HG03469 (cell line): ENCODE measurements at regions not wholly inside any gene's neighbourhood (a gene's known extent, or its start where the extent isn't known, plus 50 kb on each side); places are given as distances from the start of the nearest gene placed in this dataset.
"Not testable (repeated sequence)": the region's sequence is repeated elsewhere in the genome, so short reads cannot be mapped to it uniquely, and the experiment has no call there.

Source experiments
- ATAC-seq: cut with Tn5 transposase; IDR thresholded peaks from one replicate; pipeline ENCODE4 v1.9.1; 2021; ENCODE audit warnings: mild to moderate bottlenecking, moderate library complexity, moderate number of reproducible peaks; ENCODE audit not compliant: unreplicated experiment

DNA sequence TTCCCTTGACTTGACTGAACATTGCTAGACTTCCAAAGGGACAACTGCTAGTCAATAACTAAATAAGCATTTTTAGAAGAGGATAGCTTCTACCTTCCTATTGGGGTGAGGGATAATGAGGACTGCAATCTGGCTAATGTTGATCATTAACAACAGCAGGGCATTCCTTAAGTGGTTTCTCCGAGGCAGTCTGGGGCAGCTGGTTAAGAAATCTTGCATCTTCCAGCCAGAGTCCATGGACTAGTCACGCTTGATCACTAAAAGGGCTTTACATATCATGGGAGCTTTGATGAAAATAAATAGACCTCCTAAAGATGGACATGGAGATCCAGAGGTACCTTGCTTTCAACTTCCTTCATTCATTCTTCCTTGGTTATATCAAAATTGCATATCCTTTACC lies 329.4 kb upstream of the ESRRG start:
- ATAC-seq, result no peak

DNA sequence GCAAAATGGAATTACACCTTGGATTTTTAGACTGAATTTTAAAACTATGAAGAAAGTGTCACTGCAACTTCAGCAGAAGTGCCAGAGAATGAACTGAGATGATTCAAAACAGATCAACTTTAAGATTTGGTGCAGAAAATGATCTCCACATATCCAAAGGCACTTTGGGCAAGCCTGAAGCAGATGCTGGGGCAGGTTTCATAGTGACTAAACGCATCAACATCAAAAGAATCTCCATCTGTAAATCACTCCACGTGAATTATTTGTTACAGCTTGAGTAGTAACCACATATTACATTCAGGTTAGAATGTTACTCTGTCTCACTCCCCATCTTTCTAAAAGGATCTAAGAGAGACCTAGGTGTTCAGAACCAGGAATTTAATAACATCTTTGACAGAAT lies 329.0 kb upstream of the ESRRG start:
- ATAC-seq, result no peak

DNA sequence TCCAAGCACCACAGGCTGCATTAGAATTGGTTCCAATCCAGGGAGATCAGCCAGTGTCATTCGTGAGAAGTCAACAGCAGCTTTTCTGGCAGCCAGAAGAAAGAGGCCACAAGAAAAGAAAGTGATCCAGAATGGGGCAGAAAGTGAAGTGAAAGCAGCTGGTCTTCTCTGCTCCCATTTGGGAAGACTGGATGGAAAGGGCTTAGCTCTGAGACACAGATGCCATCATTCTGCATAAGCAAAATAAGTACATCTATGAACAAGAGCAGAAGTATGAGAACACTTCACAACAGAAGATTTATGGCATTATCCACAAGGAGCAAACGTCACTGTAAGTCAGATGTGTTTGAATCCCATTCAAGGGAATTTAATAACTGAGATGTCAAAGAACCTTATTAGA lies 326.5 kb upstream of the ESRRG start:
- no peak for ATAC-seq

DNA sequence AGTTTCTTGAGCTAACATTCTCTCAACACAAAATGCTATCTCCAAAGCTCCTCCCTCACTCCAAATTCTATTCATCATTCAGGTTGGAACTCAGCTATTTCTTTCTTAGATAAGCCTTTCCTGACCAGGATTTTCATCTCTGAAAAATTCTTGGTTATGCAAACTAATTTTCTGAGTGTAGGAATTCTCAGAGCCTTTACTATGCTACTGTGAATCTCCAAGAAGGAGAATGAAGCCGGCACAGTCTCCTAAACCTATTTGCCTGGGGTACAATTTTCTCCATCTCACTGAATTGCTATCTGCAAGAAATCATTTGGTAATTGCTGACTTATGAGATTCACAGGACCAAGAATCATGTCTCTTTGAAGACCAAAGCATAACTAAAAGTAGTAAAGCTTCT lies 325.9 kb upstream of the ESRRG start:
- ATAC-seq, result no peak

DNA sequence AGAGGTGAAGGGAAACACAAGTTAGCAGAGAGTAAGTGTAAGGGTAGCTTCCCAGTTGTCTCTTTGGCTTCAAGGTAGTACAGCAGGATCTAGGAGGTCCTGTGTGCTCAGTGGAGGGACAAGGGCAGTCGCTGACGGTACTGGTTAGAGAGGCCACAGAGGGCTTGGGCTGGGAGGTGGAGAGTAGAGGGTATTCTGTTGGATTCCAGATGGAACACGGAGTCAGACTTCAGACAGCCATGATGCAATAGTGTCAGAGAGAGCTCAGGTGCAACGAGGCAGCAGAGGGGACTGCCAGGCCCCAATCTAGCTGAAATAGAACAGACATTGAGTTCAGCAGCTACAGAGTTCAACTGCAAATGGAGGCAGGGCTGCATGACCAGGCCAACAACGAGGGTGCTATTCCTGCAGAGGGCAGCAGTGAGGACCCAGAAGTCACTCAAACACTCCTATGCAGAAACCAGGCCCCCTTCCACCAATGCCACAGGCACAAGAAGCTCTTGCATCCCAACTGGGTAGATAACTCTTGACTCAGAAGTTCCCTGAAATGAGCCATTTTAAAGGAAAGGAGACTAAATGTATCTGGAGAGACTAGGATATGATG lies 325.0 kb upstream of the ESRRG start:
- ATAC-seq, result no peak

DNA sequence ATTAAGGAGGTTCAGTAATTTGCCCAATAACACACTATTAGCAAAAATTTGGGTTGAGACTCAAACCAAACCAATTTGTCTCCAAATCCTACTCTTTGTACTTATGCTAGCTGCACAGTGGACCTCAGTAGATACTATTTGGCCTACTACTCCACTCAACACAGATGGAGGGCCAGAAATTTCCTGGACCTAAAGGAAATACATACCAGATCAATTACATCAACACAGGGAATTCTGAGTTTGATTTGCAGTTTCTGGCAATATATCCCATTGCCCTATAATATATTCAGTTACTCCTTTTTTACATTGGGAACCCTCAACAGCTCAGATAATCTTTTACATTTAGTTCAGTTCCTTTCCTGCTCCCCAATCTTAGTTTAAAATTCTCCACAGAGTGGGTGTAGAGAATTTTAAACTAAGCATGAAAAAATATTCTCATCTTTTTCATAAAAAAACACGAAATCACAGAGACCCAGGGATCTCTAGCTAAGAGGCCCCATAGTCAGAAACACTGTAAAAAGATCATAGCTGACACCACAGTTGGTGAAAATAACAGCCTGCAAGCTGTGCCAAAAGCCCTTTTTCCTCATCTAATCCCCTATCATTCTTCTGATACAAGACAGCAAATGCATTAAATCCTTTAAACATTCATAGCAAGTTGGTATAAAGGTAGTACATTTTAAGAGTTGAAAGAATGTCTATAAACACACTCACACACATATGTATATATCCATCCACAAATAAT lies 317.7 kb upstream of the ESRRG start:
- ATAC-seq, result no peak

DNA sequence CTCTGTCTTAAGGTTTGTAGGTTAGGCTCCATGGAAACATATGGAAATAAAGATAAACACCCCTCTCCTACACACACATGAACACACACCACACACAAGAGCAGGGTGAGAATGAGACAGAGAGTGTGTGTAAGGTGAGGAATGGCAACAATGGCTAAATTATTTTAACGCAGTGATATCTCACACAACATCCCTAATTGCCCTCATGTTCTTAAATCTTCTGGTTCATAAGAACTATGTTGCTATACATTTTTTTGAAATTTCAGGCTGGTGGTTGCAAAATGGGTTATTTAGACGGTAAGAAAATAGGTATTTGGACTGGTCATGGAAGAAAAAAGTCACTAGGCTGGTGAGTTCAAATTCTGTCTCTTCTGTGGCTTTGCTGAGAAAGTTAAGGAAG lies 316.7 kb upstream of the ESRRG start:
- ATAC-seq, result no peak

DNA sequence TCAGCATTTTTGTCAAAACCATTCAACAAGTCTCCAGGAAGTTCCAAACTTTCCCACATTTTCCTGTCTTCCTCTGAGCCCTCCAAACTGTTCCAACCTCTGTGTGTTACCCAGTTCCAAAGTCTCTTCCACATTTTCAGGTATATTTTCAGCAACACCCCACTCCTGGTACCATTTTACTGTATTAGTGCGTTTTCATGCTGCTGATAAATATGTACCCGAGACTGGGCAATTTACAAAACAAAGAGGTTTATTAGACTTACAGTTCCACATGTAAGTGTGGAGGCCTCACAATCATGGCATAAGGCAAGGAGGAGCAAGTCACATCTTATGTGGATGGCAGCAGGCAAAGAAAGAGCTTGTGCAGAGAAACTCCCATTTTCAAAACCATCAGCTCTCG lies 315.9 kb upstream of the ESRRG start:
- ATAC-seq, result not testable (repeated sequence)

DNA sequence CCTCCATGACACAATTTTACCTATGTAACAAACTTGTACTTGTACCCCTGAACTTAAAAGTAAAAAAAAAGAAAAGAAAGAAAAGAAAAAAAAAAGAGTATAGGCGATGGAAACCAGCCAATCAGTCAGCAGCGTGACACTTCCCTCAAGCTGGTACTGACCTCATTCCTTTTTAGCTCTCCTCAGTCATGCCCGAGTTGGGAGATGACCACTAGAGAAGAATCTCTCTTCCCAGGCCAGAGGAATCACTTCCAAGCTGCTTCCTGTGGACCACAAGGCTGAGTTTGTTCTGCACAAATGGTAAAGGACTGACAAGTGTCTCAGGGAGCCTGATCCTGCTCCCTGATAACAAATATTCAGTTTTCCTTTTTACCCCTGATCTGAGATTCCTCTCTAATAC lies 313.5 kb upstream of the ESRRG start:
- ATAC-seq, result no peak

DNA sequence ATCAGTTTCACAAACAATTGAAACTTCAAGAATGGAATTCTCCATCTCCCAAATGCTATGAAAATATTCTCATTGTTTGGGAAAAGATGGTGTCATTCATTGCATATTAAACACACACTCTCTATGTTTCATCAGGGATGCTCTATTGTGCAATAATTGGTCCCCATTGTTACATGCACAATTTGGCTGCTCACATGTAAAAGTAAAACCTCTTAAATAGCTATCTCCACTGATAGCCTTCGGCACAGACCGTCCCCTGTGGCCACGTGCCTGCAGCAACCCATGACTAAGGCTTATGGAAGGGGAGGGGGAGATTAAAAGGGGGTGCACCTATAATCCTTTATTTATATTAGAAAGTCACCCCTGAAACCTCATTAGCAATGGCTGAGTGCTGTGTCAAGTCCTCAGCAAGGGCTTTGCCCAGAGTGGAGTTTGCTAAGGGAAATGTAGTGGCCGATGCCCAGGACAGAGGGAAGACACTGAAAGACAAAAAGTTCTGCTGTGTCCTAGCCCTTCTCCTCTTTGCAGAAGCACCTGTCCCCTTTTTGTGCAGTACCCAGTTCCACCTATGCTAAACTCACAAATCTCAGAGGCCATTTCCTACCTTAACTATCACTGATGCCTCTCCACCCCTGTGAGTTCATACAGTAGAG lies 309.6 kb upstream of the ESRRG start:
- ATAC-seq, result no peak

DNA sequence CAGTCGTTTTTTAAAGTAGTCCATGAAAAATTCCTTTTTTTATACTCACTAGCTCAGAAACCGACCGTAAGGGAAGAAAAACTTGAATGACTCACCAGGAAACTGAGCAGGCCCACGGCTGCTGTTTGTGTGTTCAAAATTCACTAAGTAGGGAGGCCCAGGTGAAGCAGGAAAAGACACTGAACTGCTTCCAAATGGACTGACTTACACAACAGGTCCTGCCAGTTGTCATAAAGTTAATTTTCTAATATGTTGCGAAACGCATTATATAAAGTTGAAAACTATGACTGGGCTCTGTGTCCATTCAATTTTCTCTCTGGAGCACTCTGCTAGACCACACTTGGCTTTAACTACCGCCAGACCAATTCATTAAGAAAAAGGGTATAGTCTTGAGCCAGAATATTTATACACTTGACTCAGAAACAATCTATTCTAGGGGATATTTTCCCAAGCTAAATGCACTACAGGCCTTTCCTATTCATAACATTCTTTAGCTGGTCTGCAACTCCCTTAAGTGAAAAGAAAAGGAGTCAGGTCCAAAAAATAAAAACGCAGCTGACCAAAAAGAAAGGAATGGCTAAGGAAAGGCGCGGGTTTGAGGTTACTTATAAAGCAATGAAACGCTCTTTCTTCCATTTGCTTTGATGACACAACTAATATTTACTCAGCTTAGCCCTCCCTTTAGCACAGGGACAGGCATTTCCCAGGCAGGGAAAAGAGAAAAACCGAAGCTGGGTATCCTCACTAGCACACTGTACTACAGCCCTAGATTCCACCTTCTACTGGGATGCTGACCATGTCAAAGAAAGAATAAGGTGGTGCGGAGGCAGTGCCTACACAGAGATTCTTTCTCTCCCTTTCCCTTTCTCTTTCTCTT lies 306.3 kb upstream of the ESRRG start:
- no peak for ATAC-seq

DNA sequence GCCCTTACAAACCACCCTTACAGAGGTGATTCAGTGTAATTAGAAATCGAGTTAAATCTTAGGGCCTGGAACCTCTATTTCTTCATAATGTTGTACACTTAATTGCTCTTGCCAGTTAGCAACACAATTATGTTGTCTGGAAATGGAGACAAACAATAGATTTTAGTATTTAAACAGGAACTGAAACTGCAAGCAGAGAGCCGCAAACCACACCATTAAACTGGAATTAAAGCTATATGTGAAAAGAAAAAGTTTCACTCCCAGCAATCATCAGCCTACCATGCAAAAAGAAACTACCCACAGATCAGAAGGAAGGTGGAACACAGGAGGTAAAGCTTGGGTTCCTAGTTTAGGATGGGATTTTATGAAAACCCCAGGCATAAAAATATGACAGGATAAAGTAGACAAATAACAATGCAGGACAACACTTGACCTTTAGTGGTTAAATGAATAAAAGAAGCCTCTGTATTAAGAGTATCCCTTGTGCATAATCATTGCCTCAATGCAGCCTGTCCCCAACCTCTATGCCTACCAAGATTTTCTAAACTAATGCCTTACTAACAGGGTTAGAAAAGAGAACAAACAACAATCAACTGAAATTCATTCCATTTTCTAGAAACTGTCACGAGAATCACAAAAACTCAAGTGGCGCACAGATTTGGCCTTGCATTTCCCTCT lies 304.3 kb upstream of the ESRRG start:
- peak; percentile 98 for ATAC-seq

DNA sequence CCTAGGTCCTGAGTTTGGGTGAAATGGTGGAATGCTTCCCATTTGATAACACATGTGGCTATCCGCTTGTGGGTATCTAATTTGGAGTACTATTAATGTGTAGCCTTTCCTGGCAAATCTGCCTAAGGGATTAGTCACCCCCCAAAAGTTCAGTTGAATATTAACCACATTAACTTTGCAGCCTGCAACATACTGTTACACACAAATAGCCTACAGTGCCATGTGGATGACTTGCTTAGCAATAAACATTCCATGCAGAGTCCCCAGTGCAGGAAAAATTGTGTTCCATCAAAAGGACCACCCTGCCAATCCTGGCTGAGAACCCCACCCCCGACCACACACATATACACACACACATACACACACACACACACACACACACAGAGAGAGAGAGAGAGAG lies 303.3 kb upstream of the ESRRG start:
- ATAC-seq, result no peak

DNA sequence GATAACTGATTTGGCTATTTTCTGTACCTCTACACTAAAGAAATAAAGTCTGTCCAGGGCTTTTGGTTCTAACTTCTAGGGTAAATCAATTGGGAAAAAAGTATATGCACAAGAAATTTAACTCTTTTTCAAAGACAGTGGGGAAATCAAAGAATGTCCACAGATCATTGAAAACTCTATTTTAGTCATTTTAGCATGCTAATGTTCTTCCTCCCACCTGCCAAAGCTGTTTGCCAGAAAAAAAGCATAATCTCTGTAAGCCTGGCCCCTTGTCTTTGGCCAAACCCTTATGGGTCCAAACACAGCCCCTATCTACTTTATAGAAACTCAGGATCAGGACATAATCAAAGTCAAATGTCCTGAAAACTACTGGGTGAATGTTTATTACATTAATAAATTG lies 302.2 kb upstream of the ESRRG start:
- no peak for ATAC-seq

DNA sequence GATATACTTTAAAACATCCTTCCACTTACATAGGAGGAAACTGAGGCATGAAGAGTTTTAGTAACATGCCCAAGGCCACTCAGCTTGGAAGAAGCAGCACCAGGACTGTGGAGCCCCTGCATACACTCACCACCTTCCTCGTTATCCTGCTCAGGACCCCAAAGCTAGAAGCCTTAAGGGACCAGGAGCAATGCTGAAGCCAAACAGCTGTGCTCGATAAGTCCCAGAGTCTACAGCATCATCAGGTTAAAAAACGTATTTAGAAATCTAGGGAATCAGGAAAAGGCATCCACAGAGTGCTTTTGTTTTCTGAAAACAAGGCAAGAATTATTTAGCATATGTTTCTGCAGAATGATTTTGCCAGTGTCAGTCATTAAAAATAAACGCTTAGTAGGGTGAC lies 301.7 kb upstream of the ESRRG start:
- no peak for ATAC-seq

DNA sequence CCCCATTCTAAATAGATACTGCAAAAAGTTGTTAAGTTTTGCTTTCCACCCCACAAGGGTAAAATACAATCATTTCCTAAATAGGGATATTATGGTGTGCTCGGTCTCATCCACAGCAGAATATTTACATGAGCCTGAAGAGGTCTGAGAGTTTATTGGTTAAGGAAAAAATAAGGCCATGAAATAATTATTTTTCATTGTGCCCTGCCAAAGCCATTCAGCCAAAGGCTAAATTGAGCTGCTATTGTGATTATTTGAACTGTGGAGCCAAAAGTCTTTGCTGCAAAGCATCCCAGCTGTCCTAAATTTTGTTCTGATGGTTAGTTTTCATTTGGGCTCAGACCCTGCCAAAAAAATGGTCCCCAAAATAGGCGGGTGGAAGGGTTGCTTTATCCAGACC lies 298.7 kb upstream of the ESRRG start:
- no peak for ATAC-seq

DNA sequence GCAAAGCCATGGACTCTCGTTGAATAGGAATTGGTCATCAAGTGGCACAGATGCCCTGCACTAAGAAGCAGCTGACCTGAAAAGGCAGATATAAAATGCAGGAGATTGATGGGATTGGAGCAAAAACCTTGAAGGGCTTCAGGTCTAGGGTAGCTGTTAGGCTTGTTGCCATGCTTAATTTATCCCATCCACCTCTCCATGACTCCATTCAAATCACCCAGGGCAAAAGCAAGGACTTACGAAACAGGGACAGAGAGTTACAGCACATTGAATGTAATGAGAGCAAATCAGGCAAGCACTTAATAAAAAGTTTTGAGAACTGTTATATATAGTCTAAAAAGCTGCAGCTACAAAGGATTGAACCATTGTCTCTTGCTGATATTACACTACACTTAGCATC lies 298.2 kb upstream of the ESRRG start:
- no peak for ATAC-seq

DNA sequence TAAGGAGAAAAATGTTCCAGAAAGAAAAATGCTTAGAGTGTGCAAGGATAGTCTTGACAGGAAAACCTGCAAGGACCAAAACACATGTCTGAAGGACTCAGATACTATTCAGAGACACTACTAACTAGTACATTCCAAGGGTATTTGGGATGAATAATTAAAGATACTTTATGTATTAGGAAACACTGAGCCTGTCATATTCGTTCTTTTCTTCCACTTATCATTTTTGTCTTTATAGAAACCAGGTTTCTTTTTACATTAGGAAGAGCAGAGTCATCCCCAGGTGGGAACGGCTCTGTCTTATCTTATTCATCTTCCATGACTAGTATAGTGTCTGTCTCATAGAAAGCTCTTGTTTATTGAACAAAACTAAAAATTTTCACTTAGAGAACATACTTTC lies 296.2 kb upstream of the ESRRG start:
- no peak for ATAC-seq

DNA sequence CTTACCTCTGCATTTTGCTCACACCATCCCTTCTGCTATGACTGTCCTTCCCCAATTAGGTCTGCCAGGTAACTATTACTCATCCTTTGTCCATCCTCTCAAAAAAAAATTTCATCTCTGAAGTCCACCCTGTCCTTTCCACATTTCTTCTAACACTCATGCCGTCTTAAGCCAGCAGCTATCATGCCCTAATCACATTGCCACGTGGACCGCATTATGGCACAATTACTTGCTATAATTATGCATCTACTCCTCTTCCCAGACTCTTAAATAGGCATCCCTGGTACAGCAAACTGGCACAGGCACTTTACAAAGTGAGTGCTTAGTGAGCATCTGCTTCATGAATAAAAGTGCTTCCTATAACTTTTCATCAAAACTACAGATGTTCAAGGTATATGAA lies 295.4 kb upstream of the ESRRG start:
- no peak for ATAC-seq

DNA sequence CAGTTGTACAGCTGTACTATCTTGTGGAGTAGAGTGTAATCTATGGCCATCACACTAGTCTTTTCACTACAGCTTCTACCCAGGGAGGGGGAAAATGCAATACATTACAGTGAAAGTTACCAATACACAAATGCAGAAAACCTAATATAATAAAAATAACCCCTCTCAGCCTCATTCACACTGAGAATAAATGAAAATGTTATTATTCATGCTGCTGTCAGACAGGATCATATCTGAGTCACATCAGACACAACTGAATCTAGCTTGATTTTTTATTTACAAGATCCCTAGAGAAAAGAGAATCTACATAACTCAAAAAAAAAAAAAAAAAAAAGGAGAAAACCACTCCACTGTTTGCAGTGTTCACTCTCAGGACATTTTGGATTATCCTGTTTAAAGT lies 293.9 kb upstream of the ESRRG start:
- no peak for ATAC-seq

DNA sequence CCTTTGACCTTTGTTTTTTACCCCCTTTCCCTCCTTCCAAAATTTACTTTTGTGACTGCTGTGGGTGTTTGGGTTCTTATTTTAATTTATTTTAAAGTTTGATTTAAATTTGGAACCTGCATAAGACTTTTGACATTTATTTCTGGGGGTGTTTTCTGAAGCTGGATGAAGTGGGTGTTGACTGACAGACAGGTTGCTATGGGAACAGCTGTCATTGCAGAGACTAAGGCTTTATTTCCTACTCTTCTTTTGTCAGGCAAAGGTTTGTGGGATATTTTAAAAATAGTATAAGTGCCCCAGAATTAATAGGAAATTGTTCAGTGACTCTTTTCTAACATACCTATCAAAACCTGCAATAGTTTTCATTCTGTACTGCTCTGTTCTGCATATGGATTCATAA lies 290.8 kb upstream of the ESRRG start:
- no peak for ATAC-seq
